Ovary (tissue), 3 donors: ENCODE measurements at regions not wholly inside any gene's neighbourhood (a gene's known extent, or its start where the extent isn't known, plus 50 kb on each side); places are given as distances from the start of the nearest gene placed in this dataset.

ENCODE experiments used
- POLR2A ChIP-seq: fragments of 450-650 bp; IDR thresholded peaks from one replicate; pipeline ENCODE4 v1.6.1; 2017; ENCODE audit warnings: antibody characterized with exemption, mild to moderate bottlenecking, moderate library complexity
- TF ChIP-seq, protein P1 (sequence below), 3 donors: fragments of 450-650 bp in 2 of 3; fragments of 200-600 bp in 1 of 3; IDR thresholded peaks; one replicate each; pipeline versions ENCODE4 v1.5.1 to v1.8.0; 2016 to 2022; ENCODE audit warnings: antibody characterized with exemption in 3 of 3, mild to moderate bottlenecking in 1 of 3
- donor health status: DM: no; HTN: no; CAD: no.

DNA sequence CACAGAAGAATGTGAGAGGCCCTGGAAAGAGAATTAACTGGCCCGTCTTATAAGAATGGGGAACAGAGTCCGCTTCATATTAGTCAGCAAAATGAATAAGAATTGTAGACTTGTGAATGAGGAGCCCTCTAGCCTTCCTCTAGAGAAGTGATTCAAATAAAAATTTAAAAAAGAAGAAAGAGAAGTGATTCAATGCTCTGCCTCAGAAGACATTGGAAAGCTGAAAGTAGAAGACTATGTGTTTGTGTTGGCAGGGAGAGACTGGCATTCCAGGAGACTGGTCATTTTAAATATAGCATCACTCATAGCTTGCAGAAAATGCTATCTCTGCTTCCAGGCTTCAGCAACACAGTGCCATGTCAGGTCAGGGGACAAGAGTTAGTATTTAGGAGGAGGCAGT lies 190.6 kb upstream of the HS3ST3A1 start:
- TF ChIP-seq, protein P1, sequence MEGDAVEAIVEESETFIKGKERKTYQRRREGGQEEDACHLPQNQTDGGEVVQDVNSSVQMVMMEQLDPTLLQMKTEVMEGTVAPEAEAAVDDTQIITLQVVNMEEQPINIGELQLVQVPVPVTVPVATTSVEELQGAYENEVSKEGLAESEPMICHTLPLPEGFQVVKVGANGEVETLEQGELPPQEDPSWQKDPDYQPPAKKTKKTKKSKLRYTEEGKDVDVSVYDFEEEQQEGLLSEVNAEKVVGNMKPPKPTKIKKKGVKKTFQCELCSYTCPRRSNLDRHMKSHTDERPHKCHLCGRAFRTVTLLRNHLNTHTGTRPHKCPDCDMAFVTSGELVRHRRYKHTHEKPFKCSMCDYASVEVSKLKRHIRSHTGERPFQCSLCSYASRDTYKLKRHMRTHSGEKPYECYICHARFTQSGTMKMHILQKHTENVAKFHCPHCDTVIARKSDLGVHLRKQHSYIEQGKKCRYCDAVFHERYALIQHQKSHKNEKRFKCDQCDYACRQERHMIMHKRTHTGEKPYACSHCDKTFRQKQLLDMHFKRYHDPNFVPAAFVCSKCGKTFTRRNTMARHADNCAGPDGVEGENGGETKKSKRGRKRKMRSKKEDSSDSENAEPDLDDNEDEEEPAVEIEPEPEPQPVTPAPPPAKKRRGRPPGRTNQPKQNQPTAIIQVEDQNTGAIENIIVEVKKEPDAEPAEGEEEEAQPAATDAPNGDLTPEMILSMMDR (IDR thresholded peaks at IDR 0.05): no peak
- no peak for TF ChIP-seq POLR2A
